ENCODE measurements at regions not wholly inside any gene's neighbourhood (a gene's known extent, or its start where the extent isn't known, plus 50 kb on each side); places are given as distances from the start of the nearest gene placed in this dataset.
"Not testable (repeated sequence)": the region's sequence is repeated elsewhere in the genome, so short reads cannot be mapped to it uniquely, and the experiment has no call there.

DNA sequence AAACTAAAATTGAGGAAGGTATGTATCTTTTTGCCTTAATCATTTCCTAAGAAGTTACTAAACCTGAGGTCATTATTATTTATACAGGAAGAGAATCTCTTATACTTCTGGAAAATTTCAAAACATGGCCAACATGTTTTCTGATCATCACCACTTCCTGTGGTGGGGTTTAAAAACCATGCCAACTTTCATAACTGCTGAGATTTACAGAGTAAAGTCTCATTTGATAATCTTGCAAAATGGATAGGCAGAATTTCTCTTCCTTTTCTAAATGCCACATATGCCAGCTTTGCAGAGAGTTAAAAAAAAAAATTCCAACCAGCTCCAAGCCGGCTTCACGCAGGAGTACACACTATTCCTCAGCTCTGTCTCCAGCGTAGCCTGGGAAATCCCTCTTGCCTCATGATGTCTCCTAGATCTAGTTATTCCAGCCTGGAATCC lies 124.3 kb upstream of the SPRED1 start:
- no peak for ATAC-seq
- DNase-seq, result no peak

DNA sequence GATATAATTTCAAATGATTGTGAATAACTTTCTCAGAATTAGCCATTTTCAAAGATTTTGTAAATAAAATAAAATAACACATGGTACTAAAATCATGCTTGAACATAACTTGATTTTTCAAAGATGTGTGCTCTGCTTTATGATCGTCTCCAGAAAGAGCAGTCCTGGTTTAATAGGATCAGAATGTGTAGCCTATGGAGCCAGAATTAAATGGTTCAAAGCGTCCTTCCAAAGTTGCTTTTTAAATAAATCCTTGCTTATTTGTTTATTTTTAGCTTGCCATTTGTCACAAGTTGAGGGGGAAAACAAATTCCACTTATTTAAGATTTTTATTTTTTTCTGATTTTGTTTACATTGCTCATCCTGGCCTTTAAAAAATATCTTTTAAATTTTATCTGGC lies 123.7 kb upstream of the SPRED1 start:
- ATAC-seq, result no peak
- no peak for DNase-seq

GRCh38 chr15:38129531-38130204 lies 123.0 kb upstream of the SPRED1 start:
- DNase-seq, result peak; percentile 29
- peak; percentile 36 for ATAC-seq

DNA sequence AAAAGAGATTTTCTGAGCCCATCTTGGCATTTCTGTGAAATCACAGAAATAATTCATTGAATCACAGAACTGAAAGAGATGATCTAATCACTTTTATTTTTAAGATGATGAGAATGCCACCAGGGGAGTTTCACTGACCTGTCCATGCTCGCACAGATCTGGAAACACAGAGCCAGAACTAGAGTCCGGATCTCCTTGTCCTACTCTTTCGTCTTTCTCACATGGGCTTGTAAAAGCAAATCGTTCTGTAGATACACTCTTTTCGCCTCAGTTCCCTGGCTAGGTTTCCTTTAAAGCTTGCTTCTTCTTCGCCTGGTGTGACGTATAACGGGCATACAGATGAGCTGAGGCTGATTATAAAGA lies 122.5 kb upstream of the SPRED1 start:
- DNase-seq, result no peak
- no peak for ATAC-seq

DNA sequence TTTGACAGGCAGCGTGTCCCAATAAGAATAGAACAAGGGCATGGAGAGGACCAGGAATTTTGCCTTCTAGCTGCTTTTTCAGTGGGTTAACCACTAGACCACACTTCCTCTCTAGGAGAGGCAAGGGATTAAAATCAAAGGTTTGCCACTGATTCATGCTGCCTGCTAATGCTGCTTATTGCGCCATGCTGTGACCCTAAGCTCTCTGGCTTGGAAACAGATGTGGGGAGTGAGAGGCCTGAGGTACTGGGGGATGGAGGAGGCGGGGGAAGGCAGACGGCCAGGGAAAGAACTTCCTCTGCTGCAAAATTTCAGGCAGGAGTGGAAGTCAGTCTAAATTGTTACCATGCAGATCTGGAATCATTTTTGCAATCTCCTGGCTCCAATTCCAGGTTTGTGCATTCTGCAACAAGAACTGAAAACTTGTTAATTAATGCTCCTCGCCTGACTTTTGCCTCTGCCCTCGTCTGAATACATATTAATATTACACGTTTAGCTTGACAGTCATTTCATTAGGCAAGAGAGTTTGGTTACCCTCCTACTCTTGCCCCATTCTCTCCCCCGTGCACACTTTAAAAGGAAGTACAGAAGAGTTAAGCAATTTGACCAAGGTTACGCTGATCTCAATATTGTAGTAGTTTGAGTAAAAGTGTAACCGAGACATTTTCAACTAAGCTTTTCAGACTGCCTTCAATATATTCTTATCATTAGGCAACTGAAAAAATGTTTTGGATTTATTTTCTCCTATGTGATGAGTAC lies 121.7 kb upstream of the SPRED1 start:
- DNase-seq (no peak), ATAC-seq (no peak)

GRCh38 chr15:38134252-38134651 lies 118.4 kb upstream of the SPRED1 start:
- ATAC-seq (no peak), DNase-seq (no peak)

GRCh38 chr15:38142195-38142594 lies 110.4 kb upstream of the SPRED1 start:
- not testable (repeated sequence) for DNase-seq, ATAC-seq

DNA sequence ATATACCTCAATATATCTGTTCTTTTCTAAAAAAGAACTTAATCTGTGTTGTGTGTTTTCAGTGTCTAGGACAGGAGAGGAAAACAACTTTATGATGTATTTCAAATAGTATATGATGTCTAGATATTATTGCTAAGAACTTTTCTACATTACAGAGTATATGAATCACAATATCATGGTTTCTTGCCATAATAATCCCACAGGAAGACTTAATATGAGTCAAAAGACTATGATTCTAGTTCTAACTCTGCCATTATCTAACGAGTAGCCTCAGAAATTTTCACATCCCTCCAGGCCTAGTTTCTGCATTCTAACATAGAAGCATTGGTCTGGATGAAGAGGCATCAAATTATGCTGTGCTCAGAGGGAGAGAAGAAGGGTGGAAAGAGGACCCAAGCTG lies 107.7 kb upstream of the SPRED1 start:
- no peak for DNase-seq
- no peak for ATAC-seq

GRCh38 chr15:38145651-38146111 lies 107.0 kb upstream of the SPRED1 start:
- ATAC-seq, result no peak
- DNase-seq, result no peak

DNA sequence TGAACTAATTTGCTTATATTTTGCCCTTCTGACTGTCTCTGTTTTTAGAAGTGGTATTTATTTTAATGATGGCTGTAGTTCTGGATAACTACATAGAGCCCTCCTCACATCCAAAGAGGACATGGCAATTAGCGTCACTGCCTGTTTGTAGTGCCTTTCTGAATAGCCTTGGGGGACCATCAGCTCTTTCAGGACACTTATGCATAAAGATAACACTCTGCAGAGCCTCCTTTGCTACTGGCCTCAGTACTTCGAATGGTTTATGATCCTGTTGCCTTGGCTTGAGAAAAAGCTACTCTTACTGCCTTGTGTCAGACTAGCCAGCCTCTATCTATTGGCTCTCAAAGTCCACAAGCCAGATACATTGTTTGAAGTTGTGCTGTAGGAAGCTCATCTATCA lies 105.4 kb upstream of the SPRED1 start:
- no peak for DNase-seq
- no peak for ATAC-seq

DNA sequence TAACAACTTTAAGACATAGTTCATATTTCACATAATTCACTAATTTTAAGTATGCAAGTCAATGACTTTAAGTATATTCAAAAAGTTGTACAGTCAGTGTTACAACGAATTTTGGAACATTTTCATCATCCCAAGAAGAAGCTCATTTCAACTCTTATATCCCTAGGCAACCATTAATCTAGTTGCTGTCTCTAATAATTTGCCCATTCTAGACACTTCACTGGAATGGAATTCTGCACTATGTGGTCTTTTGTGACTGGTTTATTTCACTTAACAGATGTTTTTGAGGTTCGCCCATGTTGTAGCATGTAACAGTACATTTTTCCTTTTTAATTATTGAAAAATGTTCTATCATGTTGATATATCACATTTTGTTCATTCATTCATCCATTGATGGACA lies 104.2 kb upstream of the SPRED1 start:
- ATAC-seq (no peak), DNase-seq (no peak)

DNA sequence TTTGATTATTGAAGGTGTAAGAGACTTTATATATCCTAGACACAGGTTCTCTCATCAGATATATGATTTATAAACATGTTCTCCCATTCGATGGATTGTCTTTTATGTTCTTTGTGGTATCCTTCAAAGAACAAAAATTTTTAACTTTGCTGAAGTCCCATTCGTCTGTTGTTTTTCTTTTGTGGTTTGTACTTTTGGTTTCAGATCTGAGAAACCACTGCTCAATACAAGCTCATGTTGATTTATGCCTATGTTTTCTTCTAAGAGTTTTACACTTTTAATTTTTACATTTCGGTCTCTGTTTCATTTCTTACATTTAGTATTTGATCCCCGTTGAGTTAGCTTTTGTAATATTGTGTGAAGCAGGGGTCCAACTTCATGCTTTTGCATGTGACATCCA lies 103.3 kb upstream of the SPRED1 start:
- DNase-seq, result no peak
- ATAC-seq, result no peak

GRCh38 chr15:38150148-38150547 lies 102.5 kb upstream of the SPRED1 start:
- no peak for DNase-seq

DNA sequence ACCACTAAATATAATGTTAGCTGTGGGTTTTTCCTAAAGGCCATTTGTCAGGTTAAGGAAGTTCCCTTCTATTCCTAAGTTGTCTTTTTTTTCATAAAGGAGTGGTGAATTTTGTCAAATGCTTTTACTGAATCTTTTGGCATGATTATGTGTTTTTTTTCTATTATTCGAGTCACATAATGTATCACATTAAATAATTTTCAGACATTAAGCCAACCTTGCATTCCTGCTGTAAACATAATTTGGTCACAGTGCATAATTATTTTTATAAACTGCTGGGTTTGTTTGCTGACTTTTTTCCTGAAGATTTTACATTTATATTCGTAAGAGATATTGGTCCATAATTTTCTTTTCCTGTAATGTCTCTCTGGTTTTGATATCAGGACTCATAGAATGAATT lies 101.8 kb upstream of the SPRED1 start:
- ATAC-seq (no peak), DNase-seq (no peak)

More at GRCh38 chr15:38150148-38150547, 102.5 kb upstream of the SPRED1 start:
- no peak for ATAC-seq

GRCh38 chr15:38153781-38154180 lies 98.9 kb upstream of the SPRED1 start:
- ATAC-seq, result no peak

GRCh38 chr15:38154255-38154654 lies 98.4 kb upstream of the SPRED1 start:
- DNase-seq (no peak), ATAC-seq (no peak)

More at GRCh38 chr15:38153781-38154180, 98.9 kb upstream of the SPRED1 start:
- no peak for DNase-seq

GRCh38 chr15:38154837-38155236 lies 97.8 kb upstream of the SPRED1 start:
- ATAC-seq, result no peak
- DNase-seq, result no peak

GRCh38 chr15:38163658-38164057 lies 89.0 kb upstream of the SPRED1 start:
- ATAC-seq, result no peak
- DNase-seq, result no peak

DNA sequence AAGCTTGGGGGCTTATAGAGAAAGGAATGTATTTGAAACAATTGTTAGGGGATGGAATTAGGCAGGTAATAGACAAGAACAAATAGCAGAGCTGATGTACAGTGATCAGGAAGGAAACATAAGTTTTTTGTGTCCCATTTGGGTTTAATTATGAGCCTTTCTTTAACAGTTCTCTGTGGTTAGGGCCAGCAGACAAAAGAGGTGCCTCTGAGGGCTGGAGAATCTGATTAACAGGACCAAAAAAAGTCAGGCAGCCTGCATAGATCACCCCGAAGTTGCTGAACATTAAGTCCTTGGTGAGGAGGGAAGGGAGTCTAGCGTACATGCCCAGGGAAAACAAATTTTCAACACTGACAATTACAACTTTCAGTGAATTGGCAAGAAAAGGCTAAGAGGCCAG lies 88.6 kb upstream of the SPRED1 start:
- DNase-seq, result no peak
- ATAC-seq, result no peak

GRCh38 chr15:38164507-38164906 lies 88.1 kb upstream of the SPRED1 start:
- DNase-seq (no peak), ATAC-seq (no peak)

- ATAC-seq (no peak), DNase-seq (no peak)
Observed at GRCh38 chr15:38168467-38169070, 84.1 kb upstream of the SPRED1 start.

- ATAC-seq (no peak), DNase-seq (no peak)
Observed at GRCh38 chr15:38171973-38172372, 80.7 kb upstream of the SPRED1 start.

DNA sequence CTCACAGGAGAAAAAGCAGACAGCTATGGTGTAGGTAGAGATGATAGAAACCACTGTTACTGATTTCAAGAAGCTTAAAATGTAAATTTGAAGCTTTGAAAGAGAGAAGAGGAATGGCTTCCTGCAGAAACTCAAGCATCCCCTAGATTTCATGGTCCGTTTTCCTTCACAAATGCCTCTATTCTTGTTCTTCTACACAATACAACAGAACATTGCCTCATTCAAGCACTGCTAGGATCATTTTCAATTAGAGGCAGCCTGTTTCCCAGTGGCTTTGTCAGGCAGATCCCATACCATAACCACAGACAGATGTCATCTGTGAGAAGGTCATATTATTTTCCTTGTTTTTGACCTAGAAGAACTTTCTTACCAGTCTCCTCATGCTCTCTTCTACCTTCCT lies 77.9 kb upstream of the SPRED1 start:
- DNase-seq (no peak), ATAC-seq (no peak)

Data from stimulated activated naive CD8-positive, alpha-beta T cell treated with anti-CD3 and anti-CD28 coated beads, Interleukin-15, Interleukin-2, amounts not matched to agents 100 U/mL and 50 U/mL, for 24 hours (primary cell).